HG03354 (cell line): ENCODE measurements at regions not wholly inside any gene's neighbourhood (a gene's known extent, or its start where the extent isn't known, plus 50 kb on each side); places are given as distances from the start of the nearest gene placed in this dataset.

Experiments
- ATAC-seq: cut with Tn5 transposase; IDR thresholded peaks from one replicate; pipeline ENCODE4 v1.9.1; 2021; ENCODE audit warnings: mild to moderate bottlenecking; ENCODE audit not compliant: unreplicated experiment, poor library complexity, severe bottlenecking

DNA sequence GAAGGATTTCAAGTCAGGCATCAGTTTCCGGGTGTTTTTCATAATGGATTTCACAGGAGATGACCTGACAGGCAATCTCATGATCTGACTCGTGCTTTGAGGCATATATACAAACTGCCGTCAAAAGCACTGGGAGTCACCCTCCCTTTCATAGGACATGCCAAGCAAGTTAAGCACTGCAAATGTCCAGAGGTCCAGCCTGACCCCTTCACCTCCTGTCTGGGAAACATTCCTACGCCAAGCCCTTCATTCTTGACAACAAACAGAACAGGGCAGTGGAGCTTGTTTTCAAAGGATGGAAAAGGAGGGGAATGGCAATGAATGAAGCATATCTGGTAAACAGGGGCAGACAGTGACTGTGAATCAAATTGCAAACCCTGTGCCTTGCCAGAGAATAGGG, 963.6 kb downstream of the BCL11A start:
- ATAC-seq: no peak

DNA sequence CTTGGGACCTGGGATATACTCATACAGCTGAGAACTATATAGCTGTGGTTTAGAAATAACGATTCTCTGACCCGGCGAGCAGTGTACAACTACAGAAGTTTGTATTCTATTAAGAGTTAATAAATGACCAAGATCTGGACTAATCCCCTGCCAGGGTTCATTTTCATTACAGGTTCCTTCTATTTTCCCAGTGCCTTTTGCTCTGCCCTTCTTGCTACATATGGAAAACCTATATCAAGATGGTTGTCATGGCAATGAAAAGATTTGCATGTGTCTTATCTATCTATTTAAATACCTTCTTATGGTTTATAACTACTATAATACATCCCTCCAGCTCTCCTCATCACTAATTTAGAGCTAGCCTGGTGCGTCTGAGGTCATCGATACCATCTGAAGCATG, 965.2 kb downstream of the BCL11A start:
- no peak for ATAC-seq

GRCh38 chr2:59586176-59586575, 967.3 kb downstream of the BCL11A start:
- ATAC-seq: no peak

GRCh38 chr2:59585655-59586054, 967.8 kb downstream of the BCL11A start:
- no peak for ATAC-seq

DNA sequence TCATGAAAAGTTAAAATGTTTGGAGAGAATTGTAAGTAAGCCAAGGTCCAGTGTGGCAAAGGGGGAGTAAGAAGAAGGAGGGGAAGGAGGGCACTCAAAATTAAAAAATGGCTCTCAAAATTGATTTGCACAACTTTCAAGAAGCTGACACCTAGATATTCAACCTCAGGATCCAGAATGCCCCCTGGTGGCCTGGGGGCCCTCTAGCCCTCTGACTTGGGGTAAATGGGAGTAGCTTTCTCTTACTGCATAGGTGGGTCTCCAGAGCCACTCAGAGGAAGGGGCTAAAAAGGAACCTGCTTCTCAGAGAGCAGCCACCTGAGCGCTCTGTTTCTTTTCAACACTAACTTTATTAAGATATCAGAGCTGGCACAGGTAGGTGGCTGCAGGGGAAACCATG, 968.5 kb downstream of the BCL11A start:
- ATAC-seq: no peak

DNA sequence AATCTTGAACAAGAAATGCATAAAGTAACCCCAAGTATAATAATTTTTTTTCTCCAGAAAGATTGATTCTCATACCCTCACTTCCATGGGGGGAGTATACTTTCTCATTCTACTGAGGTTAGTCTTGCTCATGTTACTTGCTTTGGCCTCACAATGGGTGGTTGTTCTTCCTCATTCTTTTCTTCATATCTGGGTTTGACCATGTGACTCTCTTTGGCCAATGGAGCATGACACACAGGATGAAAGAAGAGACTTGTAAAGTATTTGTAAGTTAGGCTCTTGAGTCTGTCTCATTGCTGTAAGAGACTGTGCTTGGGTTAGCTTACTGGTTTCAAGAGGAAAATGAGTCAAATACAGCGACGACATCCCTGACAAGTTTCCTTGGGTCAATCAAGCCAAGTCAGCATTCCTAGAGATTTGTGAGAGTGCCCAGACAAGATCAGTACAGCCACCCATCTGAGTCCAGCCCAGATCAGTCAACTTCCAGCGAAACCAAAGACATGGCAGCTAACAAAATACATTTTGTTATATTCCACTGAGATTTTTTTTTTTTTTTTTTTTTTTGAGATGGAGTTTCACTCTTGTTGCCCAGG, 970.2 kb downstream of the BCL11A start:
- no peak for ATAC-seq

DNA sequence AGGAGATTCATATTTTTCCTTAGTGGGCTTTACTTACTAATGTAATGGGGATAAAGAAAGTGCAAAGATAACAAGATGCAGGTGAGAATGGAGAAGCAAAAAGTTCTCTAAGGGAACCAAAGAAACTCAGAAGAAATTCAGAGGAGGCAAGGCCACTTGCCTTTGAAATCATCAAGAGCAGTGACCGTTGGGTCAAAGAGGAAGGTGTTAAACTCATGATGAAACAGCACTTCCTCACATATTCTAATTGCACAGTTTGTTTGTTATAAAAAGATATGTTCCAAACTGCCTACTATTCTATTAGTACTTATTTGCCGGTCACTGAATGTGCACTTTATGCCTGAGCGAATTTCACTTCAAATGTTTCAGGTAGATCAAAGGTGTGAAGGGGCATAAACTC, 975.1 kb downstream of the BCL11A start:
- no peak for ATAC-seq

DNA sequence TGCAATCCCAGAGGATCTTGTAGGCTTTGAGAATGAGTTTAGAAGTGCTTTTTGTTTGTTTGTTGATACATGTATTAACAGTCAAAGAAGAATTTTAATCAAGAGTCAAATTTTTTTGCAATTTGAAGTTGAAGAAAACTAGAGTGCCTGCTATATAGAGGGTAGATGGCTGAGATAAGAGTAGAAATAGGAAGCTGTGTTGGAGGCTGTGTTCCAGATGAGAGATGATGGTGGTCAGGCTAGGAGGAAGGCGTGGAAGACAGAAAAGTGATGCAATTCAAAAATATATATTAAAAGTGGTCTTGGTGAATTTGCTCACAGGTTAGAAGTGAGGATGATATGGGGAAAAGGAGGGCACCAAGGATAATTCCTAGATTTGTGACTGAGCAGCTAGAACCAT, 978.3 kb downstream of the BCL11A start:
- ATAC-seq: no peak

GRCh38 chr2:59572227-59572626, 981.2 kb downstream of the BCL11A start:
- no peak for ATAC-seq

- no peak for ATAC-seq
These were observed 982.6 kb downstream of the BCL11A start for GRCh38 chr2:59570818-59571217.

- ATAC-seq: no peak
These were observed 984.3 kb downstream of the BCL11A start for GRCh38 chr2:59569124-59569523.

DNA sequence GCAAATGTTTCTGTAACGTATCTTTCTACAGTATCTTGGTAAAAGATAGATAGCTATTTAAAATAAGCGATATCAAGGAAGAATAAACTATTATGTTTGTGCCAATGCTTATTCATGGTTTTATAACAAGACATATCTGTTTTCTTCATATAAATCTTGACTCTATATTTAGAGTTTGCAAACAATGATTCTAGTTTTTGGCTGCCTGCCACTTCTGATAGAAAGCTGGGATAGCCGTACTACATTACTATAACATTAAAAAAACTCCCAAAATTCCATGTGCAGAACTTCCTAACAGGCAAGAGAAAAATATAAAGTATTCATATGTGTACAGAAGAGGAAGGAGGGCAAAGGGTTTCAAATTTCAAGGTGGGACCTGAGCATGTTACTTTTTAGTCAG, 985.0 kb downstream of the BCL11A start:
- no peak for ATAC-seq

- ATAC-seq: no peak
These were observed 986.3 kb downstream of the BCL11A start for GRCh38 chr2:59567151-59567550.

DNA sequence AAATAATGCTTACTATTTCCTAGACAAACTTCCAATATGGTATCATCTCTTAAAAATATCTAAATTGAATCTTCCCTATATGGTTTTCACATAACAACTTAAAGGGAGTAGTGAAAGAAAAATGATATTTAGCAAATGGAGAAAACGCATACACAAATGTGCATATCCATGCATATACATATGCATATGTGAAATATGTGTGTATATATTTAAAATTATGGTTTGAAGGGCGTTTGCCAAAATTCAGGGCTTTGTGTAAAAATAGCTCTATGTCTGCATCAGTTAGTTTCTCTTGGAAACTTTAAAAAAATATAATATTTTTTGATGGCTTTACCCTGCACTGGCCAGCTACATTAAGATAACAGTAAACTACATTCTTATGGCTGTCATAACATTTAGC, 986.7 kb downstream of the BCL11A start:
- no peak for ATAC-seq

- ATAC-seq: no peak
These were observed 992.2 kb downstream of the BCL11A start for GRCh38 chr2:59561281-59561680.

DNA sequence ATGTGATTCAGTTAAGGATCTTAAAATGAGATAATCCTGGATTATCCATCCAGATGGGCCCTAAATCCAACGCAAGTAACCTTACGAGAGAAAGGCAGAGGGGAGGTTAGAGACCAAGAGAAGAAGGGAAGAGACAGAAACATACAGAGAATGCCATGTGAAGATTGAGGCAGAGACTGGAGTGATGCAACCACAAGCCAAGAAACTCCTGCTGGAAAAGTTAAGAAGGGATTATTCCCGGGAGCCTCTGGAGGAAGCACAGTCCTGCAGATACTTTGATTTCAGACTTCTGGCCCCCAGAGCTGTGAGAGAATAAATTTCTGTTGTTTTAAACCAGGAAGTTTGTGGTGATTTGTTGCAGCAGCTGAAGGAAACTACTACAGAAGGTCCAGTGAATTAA, 992.7 kb downstream of the BCL11A start:
- no peak for ATAC-seq

- ATAC-seq: no peak
These were observed 1012.6 kb downstream of the BCL11A start for GRCh38 chr2:59540864-59541263.

GRCh38 chr2:59538398-59538911, 1015.0 kb downstream of the BCL11A start:
- ATAC-seq: no peak

DNA sequence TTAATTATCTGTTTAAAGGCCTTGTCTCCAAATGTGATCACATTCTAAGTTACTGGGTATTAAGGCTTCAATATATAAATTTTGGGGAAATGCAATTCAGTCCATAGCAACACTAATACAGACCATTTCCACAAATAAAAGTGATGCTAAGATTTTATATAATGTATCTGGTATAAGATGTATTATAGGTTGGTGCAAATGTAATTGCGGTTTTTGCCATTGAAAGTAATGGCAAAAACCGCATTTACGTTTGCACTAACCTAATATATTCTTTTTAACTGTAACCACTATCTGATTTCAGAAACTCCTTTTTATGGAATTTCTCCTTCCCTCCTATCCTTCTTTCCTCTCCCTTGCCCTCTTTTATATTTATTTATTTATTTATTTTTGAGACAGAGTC, 1020.6 kb downstream of the BCL11A start:
- no peak for ATAC-seq

GRCh38 chr2:59530258-59530657, 1023.2 kb downstream of the BCL11A start:
- ATAC-seq: no peak

- ATAC-seq: no peak
These were observed 1023.7 kb downstream of the BCL11A start for GRCh38 chr2:59529726-59530125.

- no peak for ATAC-seq
These were observed 1024.9 kb downstream of the BCL11A start for GRCh38 chr2:59528525-59528924.
